ENCODE measurements at regions not wholly inside any gene's neighbourhood (a gene's known extent, or its start where the extent isn't known, plus 50 kb on each side); places are given as distances from the start of the nearest gene placed in this dataset.

- Histone ChIP-seq H3K27ac (ENCODE audit: low read depth, low read length, poor library complexity, severe bottlenecking) (no peak overlapping the region), H3K4me1 (ENCODE audit: insufficient read depth, low read length, poor library complexity, severe bottlenecking) (no peaks in the 10 kb centered on the region), H3K4me3 (ENCODE audit: low read depth, low read length, poor library complexity, severe bottlenecking) (no peak overlapping the region), H3K27me3 (replicated peaks; ENCODE audit: insufficient read depth, low read depth, low read length, poor library complexity) (no peaks in the 10 kb centered on the region), H3K9me3 (ENCODE audit: low read depth, low read length, poor library complexity, severe bottlenecking) (peaks cover 13% of the 10 kb centered on the region), H3K36me3 (ENCODE audit: insufficient read depth, low read length, poor library complexity, severe bottlenecking) (no peaks in the 10 kb centered on the region)
- TF ChIP-seq CTCF (conservative IDR thresholded peaks at IDR 0.05; ENCODE audit: low read depth, low read length) (no peak), EZH2 (IDR thresholded peaks at IDR 0.05; ENCODE audit: borderline replicate concordance, low read depth, low read length, poor library complexity, severe bottlenecking) (no peak)
- intact Hi-C loops (cut with micrococcal nuclease; ENCODE audit: unreplicated experiment): no loop called here
- no TSS peak for BruUV-seq (replicated peaks)
- ChIA-PET POLR2A (ENCODE audit: low non-redundant PET) (no interaction called here), CTCF (no interaction called here)
- no peak for DNase-seq (ENCODE audit: low spot score)
Measured at GRCh38 chr14:45904314-45904713, 651.3 kb upstream of the MIS18BP1 start.

GRCh38 chr14:45902241-45902640 lies 649.2 kb upstream of the MIS18BP1 start:
- H3K27ac ChIP-seq (ENCODE audit: low read depth, low read length, poor library complexity, severe bottlenecking): no peak overlapping the region
- H3K4me3 ChIP-seq (ENCODE audit: low read depth, low read length, poor library complexity, severe bottlenecking): no peak overlapping the region
- TF ChIP-seq CTCF (conservative IDR thresholded peaks at IDR 0.05; ENCODE audit: low read depth, low read length): no peak
- TF ChIP-seq EZH2 (IDR thresholded peaks at IDR 0.05; ENCODE audit: borderline replicate concordance, low read depth, low read length, poor library complexity, severe bottlenecking): no peak
- CTCF ChIA-PET: no interaction called here
- no peaks in the 10 kb centered on the region for H3K36me3 ChIP-seq (ENCODE audit: insufficient read depth, low read length, poor library complexity, severe bottlenecking)
- H3K4me1 ChIP-seq (ENCODE audit: insufficient read depth, low read length, poor library complexity, severe bottlenecking): no peaks in the 10 kb centered on the region
- intact Hi-C loops (cut with micrococcal nuclease; ENCODE audit: unreplicated experiment): no loop called here
- POLR2A ChIA-PET (ENCODE audit: low non-redundant PET): no interaction called here
- no peaks in the 10 kb centered on the region for H3K27me3 ChIP-seq (replicated peaks; ENCODE audit: insufficient read depth, low read depth, low read length, poor library complexity)
- DNase-seq (ENCODE audit: low spot score): no peak
- H3K9me3 ChIP-seq (ENCODE audit: low read depth, low read length, poor library complexity, severe bottlenecking): peaks cover 13% of the 10 kb centered on the region
- no TSS peak for BruUV-seq (replicated peaks)

GRCh38 chr14:45897439-45897838 lies 644.4 kb upstream of the MIS18BP1 start:
- Histone ChIP-seq H3K27ac (ENCODE audit: low read depth, low read length, poor library complexity, severe bottlenecking) (no peak overlapping the region), H3K9me3 (ENCODE audit: low read depth, low read length, poor library complexity, severe bottlenecking) (peaks cover 10% of the 10 kb centered on the region), H3K4me3 (ENCODE audit: low read depth, low read length, poor library complexity, severe bottlenecking) (no peak overlapping the region), H3K4me1 (ENCODE audit: insufficient read depth, low read length, poor library complexity, severe bottlenecking) (no peaks in the 10 kb centered on the region), H3K27me3 (replicated peaks; ENCODE audit: insufficient read depth, low read depth, low read length, poor library complexity) (no peaks in the 10 kb centered on the region), H3K36me3 (ENCODE audit: insufficient read depth, low read length, poor library complexity, severe bottlenecking) (no peaks in the 10 kb centered on the region)
- POLR2A ChIA-PET (ENCODE audit: low non-redundant PET): no interaction called here
- intact Hi-C loops (cut with micrococcal nuclease; ENCODE audit: unreplicated experiment): no loop called here
- no peak for DNase-seq (ENCODE audit: low spot score)
- no TSS peak for BruUV-seq (replicated peaks)
- CTCF ChIA-PET: no interaction called here
- TF ChIP-seq EZH2 (IDR thresholded peaks at IDR 0.05; ENCODE audit: borderline replicate concordance, low read depth, low read length, poor library complexity, severe bottlenecking) (no peak), CTCF (conservative IDR thresholded peaks at IDR 0.05; ENCODE audit: low read depth, low read length) (no peak)

All from A673 (cell line).